Aorta (tissue), 5 donors: ENCODE measurements at regions not wholly inside any gene's neighbourhood (a gene's known extent, or its start where the extent isn't known, plus 50 kb on each side); places are given as distances from the start of the nearest gene placed in this dataset.

Source experiments
- ATAC-seq: fragments of 200-7000 bp; cut with Tn5 transposase; one replicate; pipeline ENCODE4 v1.9.1; 2022; ENCODE audit warnings: moderate library complexity; ENCODE audit not compliant: low FRiP score
- DNase-seq, 2 donors: peaks; one replicate each; pipeline ENCODE4 v3.0.0-alpha.2; 2020
- H3K27ac ChIP-seq, 2 donors: one replicate each; pipeline ENCODE4 v1.5.1; 2013; ENCODE audit warnings: low read length in 2 of 2, mild to moderate bottlenecking in 2 of 2, moderate library complexity in 2 of 2, control low read depth in 1 of 2, inconsistent platforms in 1 of 2, low read depth in 1 of 2
- H3K27me3 ChIP-seq, 2 donors: one replicate each; pipeline ENCODE4 v1.6.1; 2013; ENCODE audit warnings: control low read depth in 1 of 2, low read length in 1 of 2, mild to moderate bottlenecking in 1 of 2, moderate library complexity in 1 of 2; ENCODE audit not compliant: insufficient read depth in 2 of 2, control insufficient read depth in 1 of 2
- H3K36me3 ChIP-seq, 2 donors: one replicate each; pipeline ENCODE4 v1.6.1; 2013; ENCODE audit warnings: control low read depth in 1 of 2, low read length in 1 of 2, mild to moderate bottlenecking in 1 of 2; ENCODE audit not compliant: insufficient read depth in 2 of 2, control insufficient read depth in 1 of 2
- H3K4me1 ChIP-seq, 2 donors: one replicate each; pipeline ENCODE4 v1.6.1; 2013; ENCODE audit warnings: low read length in 2 of 2, control low read depth in 1 of 2, mild to moderate bottlenecking in 1 of 2, moderate library complexity in 1 of 2; ENCODE audit not compliant: insufficient read depth in 2 of 2, control insufficient read depth in 1 of 2
- H3K4me3 ChIP-seq, 2 donors: one replicate each; pipeline ENCODE4 v1.5.1; 2013; ENCODE audit warnings: low read length in 2 of 2, control low read depth in 1 of 2, mild to moderate bottlenecking in 1 of 2
- H3K9me3 ChIP-seq: one replicate; pipeline ENCODE4 v1.6.1; 2013; ENCODE audit warnings: mild to moderate bottlenecking, low read length; ENCODE audit not compliant: control insufficient read depth
- WGBS, 2 donors: extraction: QIAGEN DNeasy Blood & Tissue Kit; methylation state at CpG; one replicate each; pipeline ENCODE4 v1.1.7; 2013; 5-methylcytosine and 5-hydroxymethylcytosine counted together
- intact Hi-C, 2 donors: fragments of 100-400 bp; cut with DNase I; formaldehyde crosslinking; loops; one replicate each; pipeline versions ENCODE4 v1.14.2 to v1.15.0; 2022
- donor health status: healthy with polysubstance abuse.
- donor health status: Bipolar disorder and iron deficiency.
- donor health status: DM: no; HTN: no; CAD: no.
- donor health status: DM: no; HTN: no; CAD: no.
- donor health status: DM: yes; HTN: yes; CAD: no.

GRCh38 chr4:30815685-30816084 lies 95.5 kb downstream of the PCDH7 start:
- 83 to 85% methylated on average over 2 of the region's 2 CpGs for WGBS, 2 donors
- intact Hi-C loops, result no loop called here
- no peak for DNase-seq
- Histone ChIP-seq H3K4me1 (peaks cover 0 to 2% of the 10 kb centered on the region in 2 donors), H3K27me3 (peaks cover 0 to 1% of the 10 kb centered on the region in 2 donors), H3K4me3 (no peak overlapping the region), H3K9me3 (no peaks in the 10 kb centered on the region), H3K36me3 (no peaks in the 10 kb centered on the region), H3K27ac (no peak overlapping the region)
- no peak for ATAC-seq

- Histone ChIP-seq H3K27ac (no peak overlapping the region), H3K36me3 (no peaks in the 10 kb centered on the region), H3K4me1 (peaks cover 0 to 2% of the 10 kb centered on the region in 2 donors), H3K9me3 (no peaks in the 10 kb centered on the region), H3K4me3 (no peak overlapping the region), H3K27me3 (peaks cover 0 to 1% of the 10 kb centered on the region in 2 donors)
- intact Hi-C loops, result no loop called here
- no peak for ATAC-seq
- no peak for DNase-seq
- 26 to 32% methylated on average over 1 of the region's 1 CpG for WGBS, 2 donors
These were observed 97.3 kb downstream of the PCDH7 start for GRCh38 chr4:30817447-30817846.

GRCh38 chr4:30818541-30818940 lies 98.4 kb downstream of the PCDH7 start:
- ATAC-seq (no peak), DNase-seq (no peak)
- Histone ChIP-seq H3K27me3 (peaks cover 0 to 1% of the 10 kb centered on the region in 2 donors), H3K4me1 (peaks cover 0 to 5% of the 10 kb centered on the region in 2 donors), H3K9me3 (no peaks in the 10 kb centered on the region), H3K27ac (no peak overlapping the region), H3K4me3 (no peak overlapping the region), H3K36me3 (no peaks in the 10 kb centered on the region)
- intact Hi-C loops, result no loop called here

- DNase-seq, result no peak
- H3K27me3 ChIP-seq, result peaks cover 0 to 1% of the 10 kb centered on the region in 2 donors
- ATAC-seq, result no peak
- no peaks in the 10 kb centered on the region for H3K36me3 ChIP-seq
- no peaks in the 10 kb centered on the region for H3K9me3 ChIP-seq
- 95% methylated on average over 4 of the region's 4 CpGs for WGBS, 2 donors
- no peak overlapping the region for H3K27ac ChIP-seq
- H3K4me1 ChIP-seq, result peaks cover 0 to 5% of the 10 kb centered on the region in 2 donors
- no peak overlapping the region for H3K4me3 ChIP-seq
- intact Hi-C loops, result no loop called here
These were observed 101.1 kb downstream of the PCDH7 start for GRCh38 chr4:30821275-30821674.

- ATAC-seq, result no peak
- intact Hi-C loops, result no loop called here
- H3K27ac ChIP-seq, result no peak overlapping the region
These were observed 101.9 kb downstream of the PCDH7 start for GRCh38 chr4:30821859-30822612.

GRCh38 chr4:30822911-30823551 lies 102.9 kb downstream of the PCDH7 start:
- Histone ChIP-seq H3K27me3 (no peaks in the 10 kb centered on the region), H3K9me3 (no peaks in the 10 kb centered on the region), H3K27ac (no peak overlapping the region), H3K4me1 (peaks cover 4 to 5% of the 10 kb centered on the region in 2 donors), H3K4me3 (no peak overlapping the region), H3K36me3 (no peaks in the 10 kb centered on the region)
- intact Hi-C loops, result no loop called here
- no peak for DNase-seq
- WGBS, 2 donors, result 80 to 83% methylated on average over 10 of the region's 10 CpGs
- no peak for ATAC-seq

More at GRCh38 chr4:30821859-30822612, 101.9 kb downstream of the PCDH7 start:
- Histone ChIP-seq H3K36me3 (no peaks in the 10 kb centered on the region), H3K4me1 (peaks cover 0 to 5% of the 10 kb centered on the region in 2 donors), H3K27me3 (peaks cover 0 to 1% of the 10 kb centered on the region in 2 donors), H3K9me3 (no peaks in the 10 kb centered on the region), H3K4me3 (no peak overlapping the region)
- DNase-seq, result no peak
- WGBS, 2 donors, result 77 to 80% methylated on average over 12 of the region's 12 CpGs

- Histone ChIP-seq H3K27ac (no peak overlapping the region), H3K4me1 (peaks cover 3 to 4% of the 10 kb centered on the region in 2 donors), H3K4me3 (no peak overlapping the region), H3K27me3 (no peaks in the 10 kb centered on the region), H3K36me3 (no peaks in the 10 kb centered on the region), H3K9me3 (no peaks in the 10 kb centered on the region)
- intact Hi-C loops, result no loop called here
- WGBS, 2 donors, result 95 to 100% methylated on average over 1 of the region's 1 CpG
- no peak for DNase-seq
- no peak for ATAC-seq
These were observed 105.0 kb downstream of the PCDH7 start for GRCh38 chr4:30825008-30825770.

GRCh38 chr4:30828264-30828926 lies 108.2 kb downstream of the PCDH7 start:
- no peak overlapping the region for H3K27ac ChIP-seq
- intact Hi-C loops, result no loop called here
- no peaks in the 10 kb centered on the region for H3K27me3 ChIP-seq
- ATAC-seq (no peak), DNase-seq (no peak)
- H3K4me3 ChIP-seq, result no peak overlapping the region
- no peaks in the 10 kb centered on the region for H3K9me3 ChIP-seq
- WGBS, 2 donors, result 43 to 51% methylated on average over 5 of the region's 5 CpGs
- peaks cover 0 to 8% of the 10 kb centered on the region in 2 donors for H3K4me1 ChIP-seq
- no peaks in the 10 kb centered on the region for H3K36me3 ChIP-seq
